ENCODE measurements at regions not wholly inside any gene's neighbourhood (a gene's known extent, or its start where the extent isn't known, plus 50 kb on each side); places are given as distances from the start of the nearest gene placed in this dataset.

- no peak for DNase-seq (ENCODE audit: low read depth in 2 of 2)
Measured at GRCh38 chr19:28509079-28509895, 703.7 kb downstream of the UQCRFS1 start.

- no peak for DNase-seq (ENCODE audit: low read depth in 2 of 2)
Measured at GRCh38 chr19:28508666-28509065, 704.3 kb downstream of the UQCRFS1 start.

GRCh38 chr19:28505933-28506332 is 707.0 kb downstream of the UQCRFS1 start:
- no peak for DNase-seq (ENCODE audit: low read depth in 2 of 2)

- DNase-seq (ENCODE audit: low read depth in 2 of 2), result no peak
Measured at GRCh38 chr19:28505134-28505533, 707.8 kb downstream of the UQCRFS1 start.

- no peak for DNase-seq (ENCODE audit: low read depth in 2 of 2)
Measured at GRCh38 chr19:28504727-28505126, 708.2 kb downstream of the UQCRFS1 start.

- DNase-seq (ENCODE audit: low read depth in 2 of 2), result no peak
Measured at GRCh38 chr19:28504139-28504538, 708.8 kb downstream of the UQCRFS1 start.

- DNase-seq (ENCODE audit: low read depth in 2 of 2), result no peak
Measured at GRCh38 chr19:28502879-28503734, 709.8 kb downstream of the UQCRFS1 start.

GRCh38 chr19:28501976-28502375 is 711.0 kb downstream of the UQCRFS1 start:
- no peak for DNase-seq (ENCODE audit: low read depth in 2 of 2)

- DNase-seq (ENCODE audit: low read depth in 2 of 2), result peak in 1 of 2 donors; percentile 28
Measured at GRCh38 chr19:28500982-28501630, 711.8 kb downstream of the UQCRFS1 start.

GRCh38 chr19:28500296-28500695 is 712.7 kb downstream of the UQCRFS1 start:
- DNase-seq (ENCODE audit: low read depth in 2 of 2), result no peak

GRCh38 chr19:28498404-28498976 is 714.5 kb downstream of the UQCRFS1 start:
- DNase-seq (ENCODE audit: low read depth in 2 of 2), result no peak

GRCh38 chr19:28497887-28498286 is 715.1 kb downstream of the UQCRFS1 start:
- no peak for DNase-seq (ENCODE audit: low read depth in 2 of 2)

GRCh38 chr19:28497137-28497536 is 715.8 kb downstream of the UQCRFS1 start:
- no peak for DNase-seq (ENCODE audit: low read depth in 2 of 2)

GRCh38 chr19:28495046-28495445 is 717.9 kb downstream of the UQCRFS1 start:
- DNase-seq (ENCODE audit: low read depth in 2 of 2), result no peak

- no peak for DNase-seq (ENCODE audit: low read depth in 2 of 2)
Measured at GRCh38 chr19:28494461-28494860, 718.5 kb downstream of the UQCRFS1 start.

- DNase-seq (ENCODE audit: low read depth in 2 of 2), result no peak
Measured at GRCh38 chr19:28493884-28494283, 719.1 kb downstream of the UQCRFS1 start.

- DNase-seq (ENCODE audit: low read depth in 2 of 2), result no peak
Measured at GRCh38 chr19:28492621-28493020, 720.3 kb downstream of the UQCRFS1 start.

GRCh38 chr19:28492201-28492600 is 720.8 kb downstream of the UQCRFS1 start:
- no peak for DNase-seq (ENCODE audit: low read depth in 2 of 2)

GRCh38 chr19:28489776-28490175 is 723.2 kb downstream of the UQCRFS1 start:
- DNase-seq (ENCODE audit: low read depth in 2 of 2), result no peak

- no peak for DNase-seq (ENCODE audit: low read depth in 2 of 2)
Measured at GRCh38 chr19:28489126-28489660, 723.8 kb downstream of the UQCRFS1 start.

GRCh38 chr19:28487999-28488398 is 725.0 kb downstream of the UQCRFS1 start:
- no peak for DNase-seq (ENCODE audit: low read depth in 2 of 2)

GRCh38 chr19:28486926-28487325 is 726.0 kb downstream of the UQCRFS1 start:
- no peak for DNase-seq (ENCODE audit: low read depth in 2 of 2)

Data from stimulated activated CD8-positive, alpha-beta memory T cell treated with anti-CD3 and anti-CD28 coated beads, Interleukin-7, amount 100 ng/mL, for 4 hours (primary cell).